ENCODE measurements at regions not wholly inside any gene's neighbourhood (a gene's known extent, or its start where the extent isn't known, plus 50 kb on each side); places are given as distances from the start of the nearest gene placed in this dataset.
"Not testable (repeated sequence)": the region's sequence is repeated elsewhere in the genome, so short reads cannot be mapped to it uniquely, and the experiment has no call there.

GRCh38 chr4:123588631-123589241, 192.1 kb downstream of the SPRY1 start:
- peaks cover 10% of the 10 kb centered on the region for H3K4me1 Mint-ChIP-seq (ENCODE audit: low read depth)
- no peaks in the 10 kb centered on the region for H3K36me3 Mint-ChIP-seq (ENCODE audit: low read depth)
- no peaks in the 10 kb centered on the region for H3K9me3 Mint-ChIP-seq
- H3K4me3 Mint-ChIP-seq = no peak overlapping the region
- no peaks in the 10 kb centered on the region for H3K27me3 Mint-ChIP-seq
- no peak overlapping the region for H3K27ac Mint-ChIP-seq

GRCh38 chr4:123589301-123589700, 192.7 kb downstream of the SPRY1 start:
- peaks cover 10% of the 10 kb centered on the region for H3K4me1 Mint-ChIP-seq (ENCODE audit: low read depth)
- no peak overlapping the region for H3K4me3 Mint-ChIP-seq
- no peaks in the 10 kb centered on the region for H3K27me3 Mint-ChIP-seq
- H3K36me3 Mint-ChIP-seq (ENCODE audit: low read depth) = no peaks in the 10 kb centered on the region
- no peak overlapping the region for H3K27ac Mint-ChIP-seq
- H3K9me3 Mint-ChIP-seq = no peaks in the 10 kb centered on the region

GRCh38 chr4:123591875-123592274, 195.3 kb downstream of the SPRY1 start:
- Mint-ChIP-seq H3K27ac (no peak overlapping the region), H3K9me3 (no peaks in the 10 kb centered on the region), H3K36me3 (ENCODE audit: low read depth) (no peaks in the 10 kb centered on the region), H3K4me1 (ENCODE audit: low read depth) (peaks cover 10% of the 10 kb centered on the region), H3K27me3 (no peaks in the 10 kb centered on the region), H3K4me3 (no peak overlapping the region)

- no peaks in the 10 kb centered on the region for H3K36me3 Mint-ChIP-seq (ENCODE audit: low read depth)
- H3K9me3 Mint-ChIP-seq = no peaks in the 10 kb centered on the region
- no peak overlapping the region for H3K27ac Mint-ChIP-seq
- peaks cover 4% of the 10 kb centered on the region for H3K4me1 Mint-ChIP-seq (ENCODE audit: low read depth)
- no peaks in the 10 kb centered on the region for H3K27me3 Mint-ChIP-seq
- H3K4me3 Mint-ChIP-seq = no peak overlapping the region
Measured at GRCh38 chr4:123593655-123594054, 197.1 kb downstream of the SPRY1 start.

GRCh38 chr4:123596805-123597204, 200.2 kb downstream of the SPRY1 start:
- Mint-ChIP-seq H3K27me3 (no peaks in the 10 kb centered on the region), H3K4me1 (ENCODE audit: low read depth) (peaks cover 29% of the 10 kb centered on the region), H3K9me3 (no peaks in the 10 kb centered on the region), H3K27ac (no peak overlapping the region), H3K36me3 (ENCODE audit: low read depth) (no peaks in the 10 kb centered on the region), H3K4me3 (no peak overlapping the region)

GRCh38 chr4:123597586-123597985, 201.0 kb downstream of the SPRY1 start:
- Mint-ChIP-seq H3K9me3 (no peaks in the 10 kb centered on the region), H3K4me1 (ENCODE audit: low read depth) (peaks cover 36% of the 10 kb centered on the region), H3K27ac (no peak overlapping the region), H3K36me3 (ENCODE audit: low read depth) (no peaks in the 10 kb centered on the region), H3K27me3 (no peaks in the 10 kb centered on the region), H3K4me3 (no peak overlapping the region)

GRCh38 chr4:123598331-123598730, 201.7 kb downstream of the SPRY1 start:
- Mint-ChIP-seq H3K9me3 (no peaks in the 10 kb centered on the region), H3K27ac (no peak overlapping the region), H3K36me3 (ENCODE audit: low read depth) (no peaks in the 10 kb centered on the region), H3K4me3 (no peak overlapping the region), H3K27me3 (no peaks in the 10 kb centered on the region), H3K4me1 (ENCODE audit: low read depth) (peaks cover 43% of the 10 kb centered on the region)

GRCh38 chr4:123599061-123599919, 202.7 kb downstream of the SPRY1 start:
- no peaks in the 10 kb centered on the region for H3K36me3 Mint-ChIP-seq (ENCODE audit: low read depth)
- no peaks in the 10 kb centered on the region for H3K27me3 Mint-ChIP-seq
- peak overlapping the region; percentile 80 for H3K27ac Mint-ChIP-seq
- H3K4me1 Mint-ChIP-seq (ENCODE audit: low read depth) = peaks cover 46% of the 10 kb centered on the region
- H3K9me3 Mint-ChIP-seq = peaks cover 3% of the 10 kb centered on the region
- peak overlapping the region; percentile 54 for H3K4me3 Mint-ChIP-seq

GRCh38 chr4:123599920-123600810, 203.6 kb downstream of the SPRY1 start:
- Mint-ChIP-seq H3K36me3 (ENCODE audit: low read depth) (no peaks in the 10 kb centered on the region), H3K27ac (peak overlapping the region; percentile 80), H3K9me3 (peaks cover 5% of the 10 kb centered on the region), H3K4me3 (peak overlapping the region; percentile 54), H3K27me3 (no peaks in the 10 kb centered on the region), H3K4me1 (ENCODE audit: low read depth) (peaks cover 46% of the 10 kb centered on the region)

- Mint-ChIP-seq H3K9me3 (peaks cover 5% of the 10 kb centered on the region), H3K36me3 (ENCODE audit: low read depth) (no peaks in the 10 kb centered on the region), H3K27me3 (no peaks in the 10 kb centered on the region), H3K4me1 (ENCODE audit: low read depth) (peaks cover 50% of the 10 kb centered on the region), H3K4me3 (no peak overlapping the region), H3K27ac (no peak overlapping the region)
Measured at GRCh38 chr4:123600987-123601904, 204.7 kb downstream of the SPRY1 start.

GRCh38 chr4:123602007-123602406, 205.4 kb downstream of the SPRY1 start:
- Mint-ChIP-seq H3K27me3 (no peaks in the 10 kb centered on the region), H3K9me3 (peaks cover 5% of the 10 kb centered on the region), H3K36me3 (ENCODE audit: low read depth) (no peaks in the 10 kb centered on the region), H3K4me1 (ENCODE audit: low read depth) (peaks cover 58% of the 10 kb centered on the region), H3K27ac (no peak overlapping the region), H3K4me3 (no peak overlapping the region)

GRCh38 chr4:123603165-123603564, 206.6 kb downstream of the SPRY1 start:
- Mint-ChIP-seq H3K36me3 (ENCODE audit: low read depth) (no peaks in the 10 kb centered on the region), H3K4me3 (no peak overlapping the region), H3K27ac (no peak overlapping the region), H3K9me3 (peaks cover 9% of the 10 kb centered on the region), H3K27me3 (no peaks in the 10 kb centered on the region), H3K4me1 (ENCODE audit: low read depth) (peaks cover 69% of the 10 kb centered on the region)

- H3K4me3 Mint-ChIP-seq; H3K36me3 Mint-ChIP-seq (ENCODE audit: low read depth); H3K27me3 Mint-ChIP-seq; H3K27ac Mint-ChIP-seq; H3K9me3 Mint-ChIP-seq: not testable (repeated sequence)
- peaks cover 49% of the 10 kb centered on the region for H3K4me1 Mint-ChIP-seq (ENCODE audit: low read depth)
Measured at GRCh38 chr4:123605797-123606196, 209.2 kb downstream of the SPRY1 start.

- Mint-ChIP-seq H3K36me3 (ENCODE audit: low read depth) (no peaks in the 10 kb centered on the region), H3K9me3 (peaks cover 9% of the 10 kb centered on the region), H3K27ac (no peak overlapping the region), H3K27me3 (no peaks in the 10 kb centered on the region), H3K4me3 (no peak overlapping the region), H3K4me1 (ENCODE audit: low read depth) (peaks cover 43% of the 10 kb centered on the region)
Measured at GRCh38 chr4:123606336-123606735, 209.7 kb downstream of the SPRY1 start.

Measured in stimulated activated naive CD8-positive, alpha-beta T cell treated with anti-CD3 and anti-CD28 coated beads, Interleukin-15, Interleukin-2, amounts not matched to agents 100 ng/mL and 50 ng/mL, for 24 hours (primary cell).